Natural killer cell (primary cell): ENCODE measurements at regions not wholly inside any gene's neighbourhood (a gene's known extent, or its start where the extent isn't known, plus 50 kb on each side); places are given as distances from the start of the nearest gene placed in this dataset.

ENCODE experiments used
- ATAC-seq, 3 donors: fragments of 150-1000 bp in 2 of 3; fragments of 200-7000 bp in 1 of 3; cut with Tn5 transposase; 1 replicate in 1 of 3; 2 replicates in 2 of 3; pipeline ENCODE4 v1.10.0; 2021; ENCODE audit warnings: mild to moderate bottlenecking in 2 of 3, moderate library complexity in 2 of 3
- DNase-seq, 2 donors: peaks; one replicate each; pipeline versions ENCODE4 v3.0.0 to v3.0.0-alpha.2; 2013 to 2021; ENCODE audit warnings: mixed read lengths in 1 of 2
- H3K27ac ChIP-seq: one replicate; pipeline ENCODE4 v1.5.1; 2013; ENCODE audit warnings: mild to moderate bottlenecking, low read length
- H3K27me3 ChIP-seq: one replicate; pipeline ENCODE4 v1.6.1; 2013; ENCODE audit warnings: low read length; ENCODE audit not compliant: control insufficient read depth, insufficient read depth
- H3K36me3 ChIP-seq: one replicate; pipeline ENCODE4 v1.6.1; 2013; ENCODE audit warnings: low read length; ENCODE audit not compliant: control insufficient read depth, insufficient read depth
- H3K4me1 ChIP-seq: one replicate; pipeline ENCODE4 v1.6.1; 2013; ENCODE audit warnings: low read length; ENCODE audit not compliant: control insufficient read depth, insufficient read depth
- H3K4me3 ChIP-seq: one replicate; pipeline ENCODE4 v1.5.1; 2013; ENCODE audit warnings: low read length
- H3K9me3 ChIP-seq: one replicate; pipeline ENCODE4 v1.6.1; 2013; ENCODE audit warnings: low read length; ENCODE audit not compliant: control insufficient read depth, insufficient read depth
- H3K27ac Mint-ChIP-seq, 2 donors: one replicate each; pipeline ENCODE4 v1.8.0; 2022; ENCODE audit warnings: mild to moderate bottlenecking in 2 of 2, mixed read lengths in 2 of 2, moderate library complexity in 1 of 2
- H3K27me3 Mint-ChIP-seq, 2 donors: one replicate each; pipeline ENCODE4 v1.8.0; 2022; ENCODE audit warnings: low read depth in 2 of 2, mixed read lengths in 2 of 2
- H3K36me3 Mint-ChIP-seq: one replicate; pipeline ENCODE4 v1.8.0; 2022; ENCODE audit warnings: mixed read lengths
- H3K4me1 Mint-ChIP-seq, 2 donors: one replicate each; pipeline ENCODE4 v1.8.0; 2022; ENCODE audit warnings: mixed read lengths in 2 of 2
- H3K4me3 Mint-ChIP-seq: one replicate; pipeline ENCODE4 v1.8.0; 2022; ENCODE audit warnings: mild to moderate bottlenecking, moderate library complexity, mixed read lengths
- H3K9me3 Mint-ChIP-seq, 2 donors: one replicate each; pipeline ENCODE4 v1.8.0; 2022; ENCODE audit warnings: mixed read lengths in 2 of 2
- CTCF ChIP-seq: fragments of 200-600 bp; IDR thresholded peaks from one replicate; pipeline ENCODE4 v1.8.0; 2022; ENCODE audit warnings: antibody characterized with exemption
- WGBS: methylation state at CpG from one replicate; pipeline ENCODE4 v1.1.7; 2013; ENCODE audit warnings: missing lambda C conversion rate; ENCODE audit not compliant: insufficient coverage; 5-methylcytosine and 5-hydroxymethylcytosine counted together
- intact Hi-C: fragments of 100-400 bp; cut with micrococcal nuclease; formaldehyde crosslinking; loops from one replicate; pipeline ENCODE4 v1.14.2; 2022

- WGBS = 88% methylated on average over 1 of the region's 1 CpG
- Mint-ChIP-seq H3K27ac (no peak overlapping the region), H3K36me3 (no peaks in the 10 kb centered on the region), H3K4me3 (no peak overlapping the region), H3K27me3 (peaks cover 18 to 30% of the 10 kb centered on the region in 2 donors), H3K9me3 (no peaks in the 10 kb centered on the region), H3K4me1 (no peaks in the 10 kb centered on the region)
- DNase-seq (no peak), ATAC-seq (no peak)
- no peaks in the 10 kb centered on the region for H3K36me3 ChIP-seq
- intact Hi-C loops = no loop called here
- no peaks in the 10 kb centered on the region for H3K4me1 ChIP-seq
- no peak overlapping the region for H3K4me3 ChIP-seq
- no peaks in the 10 kb centered on the region for H3K27me3 ChIP-seq
- TF ChIP-seq CTCF = no peak
- no peaks in the 10 kb centered on the region for H3K9me3 ChIP-seq
- no peak overlapping the region for H3K27ac ChIP-seq
Measured at GRCh38 chr14:23863836-23864235, 89.7 kb upstream of the DHRS4 start.

GRCh38 chr14:23864259-23864658, 89.3 kb upstream of the DHRS4 start:
- Histone ChIP-seq H3K9me3 (no peaks in the 10 kb centered on the region), H3K4me3 (no peak overlapping the region), H3K4me1 (no peaks in the 10 kb centered on the region), H3K27ac (no peak overlapping the region), H3K27me3 (no peaks in the 10 kb centered on the region), H3K36me3 (no peaks in the 10 kb centered on the region)
- Mint-ChIP-seq H3K27ac (no peak overlapping the region), H3K4me1 (no peaks in the 10 kb centered on the region), H3K36me3 (no peaks in the 10 kb centered on the region), H3K4me3 (no peak overlapping the region), H3K9me3 (no peaks in the 10 kb centered on the region), H3K27me3 (peaks cover 15 to 26% of the 10 kb centered on the region in 2 donors)
- DNase-seq (no peak), ATAC-seq (no peak)
- TF ChIP-seq CTCF = no peak
- 90% methylated on average over 2 of the region's 2 CpGs for WGBS
- intact Hi-C loops = no loop called here

GRCh38 chr14:23864861-23865260, 88.7 kb upstream of the DHRS4 start:
- Histone ChIP-seq H3K4me1 (no peaks in the 10 kb centered on the region), H3K4me3 (no peak overlapping the region), H3K36me3 (no peaks in the 10 kb centered on the region), H3K27ac (no peak overlapping the region), H3K9me3 (no peaks in the 10 kb centered on the region), H3K27me3 (no peaks in the 10 kb centered on the region)
- ATAC-seq (no peak), DNase-seq (no peak)
- 84% methylated on average over 3 of the region's 3 CpGs for WGBS
- Mint-ChIP-seq H3K9me3 (no peaks in the 10 kb centered on the region), H3K27me3 (peaks cover 17 to 27% of the 10 kb centered on the region in 2 donors), H3K4me3 (no peak overlapping the region), H3K27ac (no peak overlapping the region), H3K4me1 (no peaks in the 10 kb centered on the region), H3K36me3 (no peaks in the 10 kb centered on the region)
- intact Hi-C loops = no loop called here
- TF ChIP-seq CTCF = no peak

GRCh38 chr14:23865502-23865901, 88.1 kb upstream of the DHRS4 start:
- H3K4me3 ChIP-seq = no peak overlapping the region
- intact Hi-C loops = no loop called here
- H3K4me3 Mint-ChIP-seq = no peak overlapping the region
- H3K27me3 Mint-ChIP-seq = peaks cover 18 to 34% of the 10 kb centered on the region in 2 donors
- no peaks in the 10 kb centered on the region for H3K4me1 ChIP-seq
- no peaks in the 10 kb centered on the region for H3K36me3 Mint-ChIP-seq
- no peak for DNase-seq
- no peaks in the 10 kb centered on the region for H3K9me3 Mint-ChIP-seq
- ATAC-seq = no peak
- no peak for TF ChIP-seq CTCF
- H3K4me1 Mint-ChIP-seq = no peaks in the 10 kb centered on the region
- no peak overlapping the region for H3K27ac ChIP-seq
- no peak overlapping the region for H3K27ac Mint-ChIP-seq
- 80% methylated on average over 1 of the region's 2 CpGs for WGBS
- no peaks in the 10 kb centered on the region for H3K9me3 ChIP-seq
- no peaks in the 10 kb centered on the region for H3K36me3 ChIP-seq
- no peaks in the 10 kb centered on the region for H3K27me3 ChIP-seq
